ENCODE measurements at regions not wholly inside any gene's neighbourhood (a gene's known extent, or its start where the extent isn't known, plus 50 kb on each side); places are given as distances from the start of the nearest gene placed in this dataset.

DNA sequence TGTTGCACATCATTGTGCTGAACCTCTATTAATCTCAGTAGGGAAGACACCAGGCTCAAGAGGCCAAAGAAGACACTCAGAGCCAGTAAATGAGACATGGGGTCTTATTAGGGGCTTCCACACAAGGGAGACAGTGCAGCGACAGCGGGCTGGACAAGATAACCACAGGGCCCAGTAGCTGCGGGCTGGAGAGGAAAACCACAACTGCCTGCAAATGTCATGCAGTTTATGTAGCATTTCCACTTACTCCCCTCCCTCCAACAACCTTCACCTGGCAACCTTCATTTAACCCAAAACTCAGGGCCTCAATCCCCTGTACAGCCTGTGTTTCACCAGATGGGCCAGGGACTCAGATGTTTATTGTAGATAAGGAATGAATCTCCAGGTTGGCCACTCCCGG lies 185.6 kb downstream of the UTP18 start:
- no peaks in the 10 kb centered on the region for H3K4me1 ChIP-seq
- H3K27ac ChIP-seq, result no peak overlapping the region
- TF ChIP-seq POLR2AphosphoS5 (IDR thresholded peaks at IDR 0.05), result no peak
- no peak for TF ChIP-seq CTCF (IDR thresholded peaks at IDR 0.05)
- no peak for TF ChIP-seq EP300 (IDR thresholded peaks at IDR 0.05)
- TF ChIP-seq POLR2A (IDR thresholded peaks at IDR 0.05), result no peak
- intact Hi-C loops (cut with DNase I; ENCODE audit: low total_unique reads), result no loop called here
- no peak for DNase-seq
- H3K4me3 ChIP-seq, result no peak overlapping the region
- H3K36me3 ChIP-seq, result no peaks in the 10 kb centered on the region
- no peaks in the 10 kb centered on the region for H3K27me3 ChIP-seq
- no peaks in the 10 kb centered on the region for H3K9me3 ChIP-seq
- WGBS, 5 donors, result 63 to 78% (median 73%) methylated on average over 4 of the region's 4 CpGs

GRCh38 chr17:51454456-51454978 lies 194.2 kb downstream of the UTP18 start:
- Histone ChIP-seq H3K27me3 (no peaks in the 10 kb centered on the region), H3K4me1 (no peaks in the 10 kb centered on the region), H3K9me3 (no peaks in the 10 kb centered on the region), H3K36me3 (no peaks in the 10 kb centered on the region), H3K4me3 (no peak overlapping the region), H3K27ac (no peak overlapping the region)
- 88 to 98% (median 94%) methylated on average over 1 of the region's 1 CpG for WGBS, 5 donors
- TF ChIP-seq POLR2AphosphoS5 (IDR thresholded peaks at IDR 0.05) (no peak), POLR2A (IDR thresholded peaks at IDR 0.05) (no peak), CTCF (IDR thresholded peaks at IDR 0.05) (no peak), EP300 (IDR thresholded peaks at IDR 0.05) (no peak)
- intact Hi-C loops (cut with DNase I; ENCODE audit: low total_unique reads), result no loop called here
- DNase-seq, result no peak

DNA sequence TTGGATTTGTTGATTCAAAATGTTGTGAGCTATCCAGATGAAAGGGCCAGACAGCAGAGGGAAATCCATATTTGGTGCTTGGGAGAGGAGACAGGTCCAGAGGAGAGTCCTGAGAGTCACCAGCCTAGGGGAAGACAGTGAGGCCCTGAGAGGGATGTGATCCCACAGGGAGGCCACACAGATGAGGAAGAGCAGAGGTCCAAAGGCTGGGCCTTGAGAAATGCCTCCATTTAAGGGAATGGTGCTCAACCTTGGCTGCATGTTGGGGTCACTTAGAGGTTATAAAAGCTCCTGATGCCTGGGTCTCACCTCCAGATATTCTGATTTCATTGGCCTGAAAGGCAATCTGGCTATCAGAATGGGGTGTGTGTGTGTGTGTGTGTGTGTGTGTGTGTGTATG lies 194.9 kb downstream of the UTP18 start:
- Histone ChIP-seq H3K27ac (no peak overlapping the region), H3K36me3 (no peaks in the 10 kb centered on the region), H3K9me3 (no peaks in the 10 kb centered on the region), H3K27me3 (no peaks in the 10 kb centered on the region), H3K4me1 (no peaks in the 10 kb centered on the region), H3K4me3 (no peak overlapping the region)
- DNase-seq, result no peak
- TF ChIP-seq POLR2A (IDR thresholded peaks at IDR 0.05), result no peak
- no peak for TF ChIP-seq EP300 (IDR thresholded peaks at IDR 0.05)
- no peak for TF ChIP-seq CTCF (IDR thresholded peaks at IDR 0.05)
- TF ChIP-seq POLR2AphosphoS5 (IDR thresholded peaks at IDR 0.05), result no peak
- intact Hi-C loops (cut with DNase I; ENCODE audit: low total_unique reads), result no loop called here

- intact Hi-C loops (cut with DNase I; ENCODE audit: low total_unique reads), result no loop called here
- Histone ChIP-seq H3K27ac (no peak overlapping the region), H3K4me1 (no peaks in the 10 kb centered on the region), H3K9me3 (no peaks in the 10 kb centered on the region), H3K27me3 (no peaks in the 10 kb centered on the region), H3K4me3 (no peak overlapping the region), H3K36me3 (no peaks in the 10 kb centered on the region)
- TF ChIP-seq POLR2A (IDR thresholded peaks at IDR 0.05) (no peak), CTCF (IDR thresholded peaks at IDR 0.05) (no peak), POLR2AphosphoS5 (IDR thresholded peaks at IDR 0.05) (no peak), EP300 (IDR thresholded peaks at IDR 0.05) (no peak)
- DNase-seq, result no peak
- WGBS, 5 donors, result 84 to 90% (median 88%) methylated on average over 4 of the region's 4 CpGs
Measured at GRCh38 chr17:51455931-51456330, 195.6 kb downstream of the UTP18 start.
